ENCODE measurements at regions not wholly inside any gene's neighbourhood (a gene's known extent, or its start where the extent isn't known, plus 50 kb on each side); places are given as distances from the start of the nearest gene placed in this dataset.
A peak's percentile ranks its signal among the peaks of the same experiment; 100 is the strongest.

DNA sequence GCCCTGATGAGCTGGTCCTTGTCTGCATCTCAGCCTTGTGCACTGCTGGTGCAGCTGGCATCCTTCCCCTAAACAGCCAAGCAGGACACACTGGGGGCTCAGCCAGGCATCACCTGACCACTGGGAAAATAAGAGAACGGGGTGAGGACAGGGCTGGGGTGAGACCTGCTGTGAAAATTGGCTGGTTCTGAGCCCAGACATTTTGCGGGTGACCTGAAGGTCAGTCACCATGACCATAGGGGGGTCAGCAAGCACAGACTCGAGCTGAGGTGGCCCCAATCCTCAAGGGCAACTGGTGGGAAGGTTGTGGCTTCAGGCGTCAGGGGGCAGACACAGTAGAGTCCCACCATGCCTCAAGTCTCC is 144.9 kb upstream of the TWIST2 start:
- DNase-seq, result no peak

DNA sequence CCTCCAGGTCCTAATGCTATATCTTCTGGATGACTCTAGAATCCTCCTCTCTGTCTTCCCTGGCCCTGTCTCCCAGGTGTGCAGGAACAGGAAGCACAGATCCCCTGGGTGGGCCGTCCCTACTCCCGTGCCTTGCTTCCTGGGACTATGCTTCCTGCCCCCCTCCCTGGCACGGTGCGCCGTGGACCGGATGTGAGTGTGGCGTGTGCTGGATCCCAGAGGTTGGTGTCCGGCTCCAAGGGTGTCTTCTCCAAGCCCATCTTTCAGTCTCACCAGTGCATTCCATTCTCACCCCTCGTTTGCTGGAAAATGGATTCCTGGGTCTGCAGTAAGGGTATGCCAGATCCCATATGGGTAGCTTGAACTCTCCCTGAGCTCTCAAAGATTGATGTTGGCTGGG is 144.4 kb upstream of the TWIST2 start:
- DNase-seq, result no peak

GRCh38 chr2:238704471-238705225 is 143.2 kb upstream of the TWIST2 start:
- no peak for DNase-seq

- DNase-seq, result no peak
These were observed 141.7 kb upstream of the TWIST2 start for GRCh38 chr2:238706163-238706562.

DNA sequence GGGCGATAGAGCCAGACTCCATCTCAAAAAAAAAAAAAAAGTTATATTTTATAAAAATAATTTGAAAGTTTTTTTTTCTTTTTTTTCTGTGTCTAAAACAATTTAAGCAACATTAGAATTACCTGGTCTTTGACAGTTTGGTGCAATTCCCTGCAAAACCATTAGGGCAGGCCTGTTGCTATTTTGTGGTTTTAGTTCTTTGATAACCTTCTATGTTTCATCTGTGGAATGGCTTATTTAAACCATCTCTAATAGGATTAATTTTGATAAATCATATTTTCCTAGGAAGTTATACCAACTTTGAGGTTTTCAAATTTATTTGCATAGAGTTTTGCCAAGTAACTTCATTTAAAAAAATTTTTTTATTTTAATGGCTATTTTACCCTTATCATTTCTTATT is 141.2 kb upstream of the TWIST2 start:
- no peak for DNase-seq

GRCh38 chr2:238709325-238710025 is 138.4 kb upstream of the TWIST2 start:
- no peak for DNase-seq

DNA sequence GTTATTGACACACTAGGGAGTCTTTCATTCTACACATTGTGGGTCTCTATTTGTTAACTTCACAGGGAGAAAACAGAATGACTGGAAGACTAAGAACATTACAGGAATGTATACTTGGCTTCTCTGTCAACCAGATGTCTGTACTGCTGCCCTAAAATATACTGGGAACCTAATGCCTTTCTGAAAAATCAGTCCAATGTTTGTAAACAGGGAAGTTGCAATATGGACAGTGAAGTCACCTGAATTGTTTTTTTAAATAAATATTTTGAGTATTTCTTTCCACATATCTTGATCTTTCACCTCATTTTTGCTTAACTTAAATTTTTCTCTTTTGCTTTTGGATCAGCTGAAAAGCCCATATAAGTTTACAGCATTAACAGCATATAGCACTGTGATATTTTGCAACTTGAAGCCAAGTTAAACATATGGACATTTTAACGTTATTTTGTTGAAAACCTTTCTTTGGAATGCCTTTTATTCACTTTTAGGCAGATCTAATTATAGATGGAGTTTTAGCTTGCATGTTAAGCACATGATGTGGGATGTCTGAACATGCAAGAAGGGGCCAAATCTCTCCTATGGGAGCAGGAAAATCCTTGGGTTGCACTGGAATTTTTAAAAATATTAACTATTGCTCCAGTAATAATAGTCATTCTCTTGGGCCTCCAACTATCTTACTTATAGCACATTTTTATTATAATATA is 137.7 kb upstream of the TWIST2 start:
- DNase-seq, result no peak

DNA sequence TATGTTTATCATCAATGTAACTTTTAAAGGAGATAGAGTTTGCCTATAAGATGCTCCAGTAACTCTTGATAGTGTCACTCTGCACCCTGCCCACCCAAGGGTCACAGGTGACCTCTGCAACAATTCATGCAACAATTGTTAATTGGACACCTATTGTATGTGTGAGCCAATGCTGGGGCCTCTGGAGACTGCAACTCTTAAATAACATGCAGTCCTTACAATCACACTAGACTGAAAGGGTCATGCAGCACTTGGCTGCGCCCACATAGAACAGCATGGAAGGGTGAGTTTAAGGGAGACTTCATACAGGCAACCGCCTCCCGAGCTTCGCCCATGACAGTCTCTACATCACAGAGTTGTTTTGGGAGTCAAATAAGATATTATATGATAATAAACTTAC is 137.1 kb upstream of the TWIST2 start:
- DNase-seq, result no peak

DNA sequence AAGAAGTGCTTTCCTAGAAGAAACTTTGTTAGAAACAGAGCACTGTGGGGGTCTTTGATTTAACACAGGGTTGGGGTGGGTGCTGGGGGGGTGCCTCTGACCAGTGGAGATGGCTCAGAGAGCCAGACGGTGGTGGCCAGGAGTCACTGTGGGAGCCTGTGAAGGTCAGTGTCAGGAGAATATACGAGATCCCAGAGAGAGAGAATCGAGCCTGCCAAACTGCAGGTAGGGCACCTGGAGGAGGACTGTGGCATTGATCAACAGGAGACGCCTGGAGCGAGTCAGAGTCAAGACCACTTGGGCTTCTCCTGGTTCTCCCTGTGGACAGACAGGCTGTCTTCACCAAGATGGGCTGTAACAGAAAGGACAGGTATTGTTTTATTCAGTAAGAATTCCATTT is 136.5 kb upstream of the TWIST2 start:
- no peak for DNase-seq

DNA sequence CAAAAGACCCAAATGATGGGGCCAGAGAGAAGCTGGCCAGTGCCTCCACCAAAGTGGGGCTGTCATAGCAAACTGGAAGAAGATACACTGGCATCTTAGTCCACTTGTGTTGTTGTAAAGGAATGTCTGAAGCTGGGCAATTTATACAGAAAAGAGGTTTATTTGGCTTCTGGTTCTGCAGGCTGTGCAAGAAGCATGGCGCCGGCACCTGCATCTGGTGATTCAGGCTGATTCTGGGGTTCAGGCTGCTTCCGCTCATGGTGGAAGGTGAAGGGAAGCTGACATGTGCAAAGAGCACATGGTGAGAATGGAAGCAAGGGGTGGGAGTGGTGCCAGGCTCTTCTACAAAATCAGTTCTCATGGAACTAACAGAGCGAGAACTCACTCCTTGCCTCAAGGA is 135.9 kb upstream of the TWIST2 start:
- no peak for DNase-seq

DNA sequence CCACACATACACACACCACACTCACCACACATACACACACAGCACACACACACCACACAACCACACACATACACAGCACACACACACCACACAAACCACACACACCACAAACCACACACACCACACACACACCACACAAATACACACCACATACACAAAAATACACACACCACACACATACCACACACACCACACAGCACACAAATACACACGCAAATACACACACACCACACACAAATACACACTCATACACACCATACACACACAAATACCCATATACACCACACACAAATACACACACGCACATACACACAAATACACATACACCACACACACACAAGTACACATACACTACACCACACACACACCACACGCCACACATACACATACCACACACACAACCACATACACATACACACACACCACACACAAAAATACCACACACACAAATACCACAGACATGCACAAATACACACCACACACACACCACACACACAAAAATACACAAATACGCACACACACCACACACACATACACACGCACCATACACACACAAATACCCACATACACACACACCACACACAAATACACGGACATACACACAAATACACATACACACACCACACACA is 134.6 kb upstream of the TWIST2 start:
- DNase-seq, result no peak

GRCh38 chr2:238714038-238714528 is 133.8 kb upstream of the TWIST2 start:
- no peak for DNase-seq

GRCh38 chr2:238716171-238716570 is 131.7 kb upstream of the TWIST2 start:
- DNase-seq, result no peak

DNA sequence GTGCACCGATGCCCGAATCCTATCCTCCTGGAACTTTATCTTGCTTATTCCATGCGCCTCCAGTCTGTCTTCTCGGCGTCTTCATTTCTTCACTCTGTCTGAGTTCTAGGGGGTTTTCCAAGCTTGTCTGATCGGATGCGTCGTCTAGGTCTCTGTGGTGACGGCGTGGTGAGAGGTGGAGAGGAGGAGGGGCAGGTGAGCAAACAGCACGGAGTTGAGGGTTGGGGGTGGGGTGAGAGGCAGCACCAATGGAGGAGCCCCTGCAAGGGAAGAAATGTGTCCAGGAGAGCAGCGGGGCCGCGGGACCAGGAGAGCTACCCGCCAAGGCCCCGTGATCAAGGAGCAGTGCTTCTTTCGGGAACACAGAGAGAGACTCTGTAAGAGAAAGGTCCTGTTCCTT is 131.3 kb upstream of the TWIST2 start:
- no peak for DNase-seq

DNA sequence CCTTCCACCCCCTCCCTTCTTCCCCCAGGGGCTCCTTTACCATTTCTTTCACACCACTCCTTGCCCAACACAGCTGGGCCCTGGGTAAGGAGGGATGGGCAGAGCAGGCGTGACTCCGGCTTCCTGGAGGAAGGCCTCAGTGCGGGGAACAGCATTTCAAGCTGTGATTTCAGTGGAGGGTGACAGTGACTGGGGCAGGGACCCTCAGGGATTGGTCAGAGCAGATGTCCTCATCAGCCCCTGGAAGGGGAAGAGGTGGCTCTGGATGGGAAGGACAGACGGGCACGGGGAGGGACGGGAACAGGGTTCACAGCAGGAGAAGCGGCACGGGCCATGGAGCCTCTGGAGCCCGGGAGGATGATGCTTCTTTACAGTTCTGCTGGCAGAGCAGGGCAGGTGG is 130.8 kb upstream of the TWIST2 start:
- DNase-seq, result no peak

DNA sequence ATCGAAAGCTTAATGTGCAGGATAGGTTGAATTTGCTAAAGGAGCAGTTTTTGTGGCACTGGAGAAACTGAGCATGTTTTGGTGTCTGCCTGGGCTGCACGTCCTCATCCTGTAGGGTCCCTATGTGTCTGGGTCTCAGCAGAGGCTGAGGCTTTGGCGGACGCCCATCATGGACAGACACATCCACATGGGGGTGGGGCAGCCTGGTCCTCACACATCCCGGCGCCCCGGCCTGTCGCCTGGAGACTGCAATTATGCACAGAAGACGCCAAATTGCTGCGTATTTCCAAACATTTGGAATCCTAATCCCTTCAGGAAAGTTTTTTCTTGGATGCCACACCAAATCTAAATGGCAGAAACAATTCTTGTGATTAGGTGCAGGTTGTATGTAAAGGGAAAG is 128.2 kb upstream of the TWIST2 start:
- no peak for DNase-seq

- peak; percentile 42 to 64 for DNase-seq
These were observed 127.6 kb upstream of the TWIST2 start for GRCh38 chr2:238720232-238720672.

DNA sequence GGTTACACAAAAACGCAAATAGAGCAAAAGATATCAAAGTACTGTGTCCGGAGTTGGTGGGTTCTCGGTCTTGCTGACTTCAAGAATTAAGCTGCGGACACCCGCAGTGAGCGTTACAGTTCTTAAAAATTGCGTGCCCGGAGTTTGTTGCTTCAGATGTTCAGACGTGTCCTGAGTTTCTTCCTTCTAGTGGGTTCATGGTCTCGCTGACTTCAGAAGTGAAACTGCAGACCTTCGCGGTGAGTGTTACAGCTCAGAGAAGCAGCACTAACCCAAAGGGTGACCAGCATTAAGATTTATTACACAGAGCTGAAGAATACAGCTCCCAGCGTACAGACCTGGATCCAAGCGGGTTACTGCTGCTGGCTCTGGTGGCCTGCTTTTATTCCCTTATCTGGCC is 125.7 kb upstream of the TWIST2 start:
- DNase-seq, result no peak

DNA sequence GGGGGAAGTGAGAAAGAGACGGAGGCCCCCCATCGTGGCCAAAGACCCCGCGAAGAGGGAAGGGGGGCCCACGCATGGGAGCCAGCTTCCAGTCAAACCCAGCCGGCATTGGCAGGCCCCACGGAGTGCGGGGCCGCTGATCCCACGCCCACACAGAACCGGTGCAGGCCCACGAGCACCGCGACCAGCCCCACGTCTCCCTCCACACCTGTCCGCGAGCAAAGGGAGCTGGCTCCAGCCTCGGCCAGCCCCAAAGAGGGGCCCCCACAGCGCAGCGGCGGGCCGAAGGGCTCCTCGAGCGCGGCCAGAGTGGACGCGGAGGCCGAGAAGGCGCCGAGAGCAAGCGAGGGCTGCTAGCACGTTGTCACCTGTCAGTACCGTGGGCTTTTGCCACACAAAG is 125.0 kb upstream of the TWIST2 start:
- DNase-seq, result no peak

DNA sequence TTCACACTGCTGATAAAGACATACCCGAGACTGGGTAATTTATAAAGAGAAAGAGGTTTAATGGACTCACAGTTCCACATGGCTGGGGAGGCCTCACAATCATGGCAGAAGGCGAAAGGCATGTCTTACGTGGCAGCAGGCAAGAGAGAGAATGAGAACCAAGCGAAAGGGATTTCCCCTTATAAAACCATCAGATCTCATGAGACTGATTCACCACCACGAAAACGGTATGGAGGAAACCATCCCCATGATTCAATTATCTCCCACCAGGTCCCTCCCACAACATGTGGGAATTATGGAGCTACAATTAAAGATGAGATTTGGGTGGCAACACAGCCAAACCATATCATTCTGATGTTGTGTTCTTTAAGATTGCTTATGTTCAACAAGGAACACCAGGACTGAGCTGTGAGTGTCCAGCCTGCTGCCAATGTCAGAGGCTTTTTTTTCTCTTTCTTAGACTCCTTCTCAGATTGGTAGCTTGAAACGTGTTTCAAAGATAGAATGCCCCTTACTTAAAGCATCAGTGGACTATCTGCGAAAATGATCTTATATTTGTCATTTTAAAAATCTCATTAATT is 124.1 kb upstream of the TWIST2 start:
- peak; percentile 7 to 49 for DNase-seq

DNA sequence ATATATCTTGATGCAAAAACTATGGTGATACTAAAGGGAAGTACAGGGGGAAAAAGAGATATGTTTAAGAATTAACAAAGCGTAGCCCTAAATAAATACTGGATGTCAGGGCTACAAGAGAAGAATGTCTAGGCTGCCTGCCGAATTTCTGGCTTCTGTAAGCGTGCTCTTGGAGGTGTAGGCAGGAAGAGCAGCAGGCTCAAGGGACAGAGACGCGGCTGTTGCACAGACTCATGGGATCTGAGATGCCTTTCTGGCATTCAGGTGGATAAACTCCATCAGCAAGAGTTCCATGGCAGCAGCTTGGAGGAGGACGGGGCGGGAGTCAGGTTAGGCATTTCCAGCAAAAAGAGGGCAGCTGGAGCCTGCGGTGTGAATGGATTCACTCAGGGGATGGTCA is 123.2 kb upstream of the TWIST2 start:
- DNase-seq, result no peak

- DNase-seq, result no peak
These were observed 122.6 kb upstream of the TWIST2 start for GRCh38 chr2:238725298-238725697.
